Endometrium (tissue), 2 donors: ENCODE measurements at regions not wholly inside any gene's neighbourhood (a gene's known extent, or its start where the extent isn't known, plus 50 kb on each side); places are given as distances from the start of the nearest gene placed in this dataset.
"Not testable (repeated sequence)": the region's sequence is repeated elsewhere in the genome, so short reads cannot be mapped to it uniquely, and the experiment has no call there.

ENCODE experiments used
- FAIRE-seq: peaks from 2 replicates; lab custom pipeline; 2012; peaks lifted over from hg19 to GRCh38; lab: Jason Lieb, UNC
- donor health status: control.
- donor health status: control.

DNA sequence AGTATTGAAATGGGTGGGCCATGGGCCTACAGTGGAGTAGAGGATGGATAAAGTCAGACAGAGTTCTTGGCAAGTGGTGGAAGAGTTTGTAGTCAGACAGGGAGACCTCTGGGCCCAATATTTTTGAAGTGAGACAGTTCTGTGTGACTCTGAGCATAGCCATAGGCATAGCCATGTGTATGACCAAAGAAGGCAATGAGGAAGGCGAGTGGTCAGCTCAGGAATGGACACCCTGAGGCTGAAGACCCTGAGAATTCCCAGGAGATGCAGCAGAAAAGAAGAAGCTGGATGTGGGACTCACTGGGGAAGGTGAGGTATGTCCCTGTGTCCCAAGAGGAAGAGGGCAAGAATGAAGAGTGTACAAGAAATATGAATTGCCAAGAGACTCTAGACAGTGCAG is 210.6 kb upstream of the IRF2BP2 start:
- FAIRE-seq: no peak

DNA sequence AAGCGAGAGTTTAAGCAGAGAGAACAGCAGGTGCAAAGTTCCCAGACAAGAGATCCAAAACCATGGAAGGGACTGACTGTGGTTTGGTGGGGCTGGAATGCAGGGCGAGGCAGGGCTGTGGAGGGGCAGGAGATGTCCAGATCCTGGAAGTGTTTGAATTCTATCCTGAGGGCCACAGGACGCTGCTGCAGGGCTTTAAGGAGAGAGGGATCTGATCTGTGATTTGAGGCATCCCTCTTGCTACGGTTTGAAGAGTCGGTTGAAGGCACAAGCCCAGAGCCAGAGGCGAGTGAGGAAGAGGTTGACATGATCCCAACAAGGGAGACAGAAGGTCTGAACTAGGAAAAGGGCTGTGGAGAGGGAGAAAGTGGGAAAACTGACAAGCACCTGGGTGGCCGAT is 209.9 kb upstream of the IRF2BP2 start:
- FAIRE-seq: not testable (repeated sequence)

DNA sequence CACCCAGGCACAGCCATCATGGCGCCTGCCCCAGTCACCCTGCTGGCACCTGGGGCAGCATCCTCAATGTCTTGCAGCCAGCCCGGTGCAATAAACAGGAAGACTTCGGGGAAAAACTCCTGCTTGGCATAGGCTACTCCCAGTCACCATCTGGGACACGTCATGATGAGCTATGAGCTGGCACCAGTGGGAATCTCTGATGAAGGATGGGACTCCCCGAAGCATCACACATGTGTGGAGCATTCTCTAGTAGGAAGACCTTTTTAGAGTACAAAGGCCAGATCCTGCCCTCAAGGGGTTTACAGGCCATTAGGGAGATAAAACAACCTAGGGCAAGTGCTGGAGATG is 208.0 kb upstream of the IRF2BP2 start:
- not testable (repeated sequence) for FAIRE-seq

DNA sequence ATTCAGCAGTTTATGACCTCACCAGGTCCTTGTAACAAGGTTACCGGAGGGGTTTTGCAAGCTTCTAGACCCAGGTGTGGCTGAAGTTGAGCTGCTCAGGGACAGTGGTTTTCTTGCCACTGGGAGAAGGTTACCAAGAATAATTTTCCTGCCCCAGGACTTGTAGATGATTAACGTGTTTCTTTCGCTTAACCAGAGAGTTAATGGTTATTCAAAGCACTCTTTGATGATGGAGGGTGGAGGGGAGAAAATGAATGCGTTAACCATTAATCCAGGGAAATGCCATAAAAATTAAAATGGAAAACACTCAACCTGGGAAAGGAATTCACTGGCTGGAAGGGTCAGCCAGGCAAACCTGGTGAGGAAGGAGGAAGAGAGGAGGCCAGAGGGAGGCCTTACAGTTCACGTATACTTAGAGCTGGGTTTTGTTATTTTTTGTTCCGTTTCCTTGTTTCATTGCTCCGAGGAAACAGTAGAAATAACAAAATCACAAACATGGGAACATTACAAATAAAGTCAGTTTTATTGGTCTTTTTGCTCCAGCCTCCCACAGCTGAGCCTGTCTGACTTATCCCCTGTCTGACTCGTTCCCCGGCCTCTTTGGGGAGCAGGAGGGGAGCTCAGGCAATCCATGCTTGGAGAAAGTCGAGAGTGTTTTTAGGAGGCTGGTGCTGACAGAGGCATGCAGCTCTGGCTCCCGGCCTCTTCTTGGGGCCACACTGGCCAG is 207.5 kb upstream of the IRF2BP2 start:
- not testable (repeated sequence) for FAIRE-seq

DNA sequence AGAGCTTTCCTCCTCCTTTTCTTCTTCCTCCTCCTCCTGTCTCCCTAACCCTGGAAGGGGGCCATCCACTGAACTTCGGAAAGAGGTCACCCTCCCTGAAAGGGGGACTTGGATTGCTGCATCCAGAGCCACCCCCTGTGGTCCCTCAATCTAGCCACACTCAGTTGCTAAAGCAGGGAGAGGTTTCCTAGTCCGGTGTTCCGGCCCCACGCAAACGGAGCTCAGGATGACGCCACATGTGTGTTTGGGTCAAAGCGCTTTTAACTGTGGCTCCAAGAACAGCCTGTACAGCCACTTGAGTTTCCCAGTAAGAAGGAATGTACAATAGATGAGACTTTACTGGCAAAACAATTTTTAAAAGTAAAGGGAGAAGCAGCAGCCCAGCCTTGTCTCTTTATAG is 206.9 kb upstream of the IRF2BP2 start:
- not testable (repeated sequence) for FAIRE-seq

DNA sequence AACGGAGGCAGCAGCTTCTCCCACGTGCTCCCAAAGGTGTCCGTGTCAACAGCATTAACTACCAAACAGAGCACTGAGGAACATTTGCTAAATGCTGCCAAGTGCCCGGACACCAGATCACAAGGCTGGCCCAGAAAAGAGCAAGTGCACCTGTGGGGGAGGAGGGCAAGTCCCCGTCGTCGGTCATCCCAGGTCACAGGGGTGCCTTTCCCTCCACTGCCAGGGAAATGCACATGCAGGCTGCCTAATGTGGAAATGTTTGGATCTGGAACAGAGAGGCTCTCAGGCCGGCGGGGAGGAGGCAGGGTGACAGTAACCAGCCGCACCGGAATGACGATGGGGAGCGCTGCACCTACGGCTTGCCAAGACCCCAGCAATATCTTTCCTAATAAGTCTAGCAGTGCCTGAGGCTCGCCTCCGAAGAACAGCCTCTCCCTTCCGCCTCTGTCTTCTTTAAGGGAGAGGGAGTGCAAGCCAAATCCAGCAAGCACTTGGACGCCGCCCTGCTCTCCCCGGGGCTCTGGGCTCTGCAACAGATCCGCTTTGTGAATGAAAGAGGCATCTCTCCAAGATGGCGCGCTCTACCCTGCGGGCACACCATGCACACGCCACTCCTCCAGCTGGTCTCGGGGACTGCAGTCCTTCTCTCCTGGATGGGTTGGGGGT is 206.3 kb upstream of the IRF2BP2 start:
- not testable (repeated sequence) for FAIRE-seq

DNA sequence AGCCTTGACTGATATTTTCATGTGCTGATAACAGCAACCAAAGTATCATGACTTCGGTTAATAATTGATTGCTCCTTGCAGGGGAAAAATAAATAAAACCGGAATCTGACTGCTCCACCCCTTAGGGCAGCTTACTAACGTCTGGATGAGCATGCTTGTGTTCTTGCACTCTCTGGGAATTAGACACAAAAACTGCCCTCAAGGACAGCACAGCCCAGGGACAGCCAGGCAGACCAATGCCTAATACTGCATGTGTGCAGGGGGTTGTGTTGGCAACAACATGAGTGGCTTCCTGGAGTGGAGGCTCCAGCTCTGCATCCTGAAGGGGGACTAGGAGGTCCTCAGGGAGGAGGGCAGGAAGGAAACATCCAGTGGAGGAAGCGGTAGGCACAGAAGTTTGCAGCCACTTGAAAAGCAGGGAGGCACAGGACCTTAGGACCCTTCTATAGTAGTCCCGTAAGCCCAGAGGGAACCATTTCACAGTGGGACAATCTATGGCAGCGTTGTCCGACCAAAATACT is 205.4 kb upstream of the IRF2BP2 start:
- FAIRE-seq: not testable (repeated sequence)

DNA sequence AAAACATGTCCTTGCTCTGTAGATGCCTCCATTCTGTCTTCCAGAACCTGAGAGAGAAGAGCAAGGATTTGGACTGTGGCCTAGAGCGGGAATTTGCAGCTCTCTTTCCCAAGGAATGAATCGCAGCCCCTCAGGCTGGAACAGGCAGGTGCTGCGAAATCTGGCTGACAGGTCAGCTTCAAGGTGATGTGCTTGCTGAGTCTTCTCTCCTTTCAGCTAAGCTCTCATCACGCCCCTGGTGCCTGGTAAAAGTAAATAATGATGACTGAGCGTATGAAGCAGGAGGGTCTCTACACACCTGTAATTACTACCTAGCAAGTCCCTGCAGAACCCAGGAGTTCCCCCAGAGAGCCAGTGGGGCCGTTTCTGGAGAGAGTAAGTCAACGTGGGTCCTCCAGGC is 204.3 kb upstream of the IRF2BP2 start:
- not testable (repeated sequence) for FAIRE-seq

DNA sequence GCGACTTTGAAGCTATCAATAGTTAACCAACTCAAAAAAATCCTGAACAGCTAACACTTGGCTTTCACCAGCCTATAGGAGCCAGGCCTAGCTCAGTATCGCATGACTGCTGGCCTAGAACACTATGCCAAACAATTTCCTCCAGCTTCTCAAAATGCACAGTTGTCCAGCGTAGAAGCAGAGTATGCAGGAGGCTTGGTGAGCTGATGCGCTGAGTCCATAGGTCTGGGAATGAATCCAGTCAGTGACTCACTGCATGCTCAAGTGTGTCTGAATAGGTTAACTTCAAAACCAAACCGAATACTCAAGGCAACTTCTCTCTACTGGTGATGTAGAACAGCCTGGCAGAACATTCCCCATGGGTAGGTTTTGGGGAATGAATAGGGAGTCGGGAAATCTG is 201.8 kb upstream of the IRF2BP2 start:
- not testable (repeated sequence) for FAIRE-seq

DNA sequence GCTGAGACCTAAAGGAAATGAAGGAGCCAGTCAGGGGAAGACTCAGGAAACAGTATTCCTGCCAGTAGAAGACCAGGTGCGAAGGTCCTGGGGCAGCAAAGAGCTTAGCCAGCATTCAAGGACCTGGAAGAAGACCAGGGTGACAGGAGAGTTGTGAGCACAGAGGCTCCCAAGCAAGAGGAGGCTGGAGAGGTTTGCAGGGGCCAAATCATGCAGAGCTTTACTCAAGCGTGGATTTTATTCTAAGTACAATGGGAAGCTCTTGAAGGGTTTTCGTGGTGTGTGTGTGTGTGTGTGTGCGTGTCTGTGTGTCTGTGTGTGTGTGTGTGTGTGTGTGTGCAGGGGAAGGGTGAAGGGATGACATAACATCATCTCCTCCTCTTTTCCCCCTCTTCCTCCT is 200.7 kb upstream of the IRF2BP2 start:
- FAIRE-seq: not testable (repeated sequence)

DNA sequence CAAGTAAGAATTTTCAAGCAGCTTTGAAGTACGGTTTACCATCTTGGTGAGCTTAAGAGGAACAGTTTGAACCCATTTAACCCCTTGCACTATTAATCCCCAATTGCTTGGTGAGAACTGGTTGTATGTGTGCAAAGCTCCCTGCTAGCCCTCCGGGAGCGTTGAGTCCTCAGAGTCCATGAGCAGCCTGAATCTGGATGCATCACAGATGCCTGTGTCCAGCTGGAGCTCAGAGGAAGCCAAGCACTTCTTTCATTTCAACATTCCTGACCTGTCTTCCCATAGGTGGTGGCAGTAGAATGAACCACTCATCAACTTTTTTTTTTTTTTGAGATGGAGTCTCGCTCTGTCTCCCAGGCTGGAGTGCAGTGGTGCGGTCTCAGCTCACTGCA is 199.9 kb upstream of the IRF2BP2 start:
- FAIRE-seq: not testable (repeated sequence)

DNA sequence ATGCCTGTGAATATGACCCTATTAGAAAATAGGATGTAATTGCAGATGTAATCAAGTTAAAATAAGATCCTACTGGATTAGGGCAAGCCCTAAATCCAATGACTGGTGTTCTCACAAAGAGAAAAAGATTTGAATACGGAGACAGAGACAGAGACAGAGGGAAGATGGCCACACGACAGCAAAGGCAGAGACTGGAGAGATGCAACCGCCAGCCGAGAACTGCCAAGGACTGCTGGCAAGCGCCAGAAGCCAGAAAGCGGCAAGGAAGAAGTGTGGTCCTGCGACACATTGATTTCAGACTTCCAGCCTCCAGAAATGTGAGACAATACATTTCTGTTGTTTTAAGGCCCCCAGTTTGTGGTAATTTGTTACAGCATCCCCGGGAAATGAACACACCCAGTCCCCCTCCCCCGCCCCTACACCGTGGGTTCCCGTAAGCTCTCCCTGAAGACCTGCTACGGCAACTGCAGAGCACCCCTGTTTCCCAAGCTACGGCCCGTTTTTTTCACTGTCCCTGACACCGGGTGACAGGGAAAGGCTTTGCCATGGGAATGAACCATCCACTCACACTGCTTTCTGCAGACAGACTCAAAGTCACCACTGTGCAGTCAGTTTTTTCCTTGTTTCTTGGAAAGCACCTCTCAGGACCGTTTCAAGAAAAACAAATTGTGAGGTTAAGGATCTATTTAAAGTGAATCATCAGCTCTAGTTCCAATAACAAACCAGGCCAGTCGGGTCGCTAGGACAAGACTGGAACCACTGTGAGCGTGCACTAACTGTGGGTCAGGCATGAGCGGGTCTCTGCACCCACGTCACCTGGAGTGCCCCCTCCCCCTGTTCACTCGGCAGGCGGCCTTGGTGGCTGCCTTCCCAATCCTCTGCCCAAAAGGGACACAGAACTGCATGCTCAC is 199.2 kb upstream of the IRF2BP2 start:
- not testable (repeated sequence) for FAIRE-seq

DNA sequence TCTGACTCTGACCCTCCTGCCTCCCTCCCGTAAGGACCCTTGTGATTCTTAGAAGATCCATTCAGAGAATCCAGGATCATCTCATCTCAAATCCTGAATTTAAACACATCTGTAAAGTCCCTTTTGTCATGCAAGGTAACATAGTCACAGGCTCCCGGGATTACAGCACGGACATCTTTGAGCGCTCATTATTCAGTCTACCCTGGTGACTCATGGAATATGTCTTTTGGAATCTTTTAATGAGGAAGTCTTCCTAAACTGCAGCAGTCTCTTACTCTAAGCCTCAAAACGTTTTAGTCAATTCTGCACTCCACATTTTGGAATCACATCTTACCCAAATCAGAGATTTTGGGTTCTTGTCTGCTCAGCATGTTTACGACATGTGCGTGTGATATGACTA is 198.5 kb upstream of the IRF2BP2 start:
- not testable (repeated sequence) for FAIRE-seq

DNA sequence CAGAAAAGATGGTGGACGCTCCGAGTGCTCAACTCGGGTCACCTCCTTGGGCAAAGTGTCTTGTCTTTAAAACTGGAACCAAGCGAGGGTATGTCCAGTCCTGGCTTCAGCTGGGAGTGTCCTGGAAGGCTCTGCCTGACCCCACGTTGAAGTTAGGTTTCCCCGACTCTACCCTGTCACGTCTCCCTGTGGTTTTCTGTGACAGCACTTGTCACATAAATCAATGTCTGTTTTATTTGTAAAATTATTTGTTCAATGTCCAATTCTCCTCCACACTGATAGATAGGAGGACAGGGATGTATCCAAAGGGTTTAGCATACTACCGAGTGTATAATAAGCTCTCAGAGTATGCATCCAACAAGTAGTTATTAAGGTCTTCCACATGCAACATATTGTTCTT is 197.7 kb upstream of the IRF2BP2 start:
- not testable (repeated sequence) for FAIRE-seq

DNA sequence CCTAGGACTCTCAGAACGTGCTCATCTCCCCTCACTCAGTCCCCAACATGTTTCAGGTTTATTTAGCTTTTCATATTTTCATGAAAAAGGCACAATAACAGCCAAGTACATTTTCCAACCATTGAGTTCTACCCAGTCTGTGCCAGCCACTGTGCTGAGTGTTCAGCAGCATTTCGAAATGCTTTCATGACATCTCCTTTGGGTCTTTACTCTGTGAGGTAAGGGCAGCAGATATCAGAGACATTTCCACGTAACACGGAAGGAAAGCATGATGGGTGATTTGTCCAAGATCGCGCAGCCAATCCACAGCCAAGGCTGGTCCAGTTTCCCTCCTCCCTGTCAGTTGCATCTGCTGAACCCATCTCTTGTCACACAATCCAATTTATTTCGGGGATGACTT is 192.6 kb upstream of the IRF2BP2 start:
- not testable (repeated sequence) for FAIRE-seq

DNA sequence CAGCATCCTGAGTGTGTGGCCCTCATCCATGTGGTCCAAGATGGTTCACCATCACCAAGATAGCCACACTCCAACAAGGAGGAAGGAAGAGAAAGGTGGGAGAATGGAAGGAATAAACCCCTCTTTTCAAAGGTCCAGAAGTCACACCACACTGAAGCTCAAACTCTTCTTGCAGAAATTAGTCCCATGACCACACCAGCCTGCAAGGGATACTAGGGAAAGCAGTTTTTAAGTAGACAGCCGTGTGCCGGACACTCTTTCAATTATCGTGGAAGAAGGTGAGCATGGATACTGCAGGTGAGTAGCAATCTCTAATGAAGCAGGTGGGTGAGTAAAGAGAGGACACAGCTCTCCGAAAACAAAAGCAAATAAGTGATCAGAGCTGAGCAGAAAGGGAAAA is 191.7 kb upstream of the IRF2BP2 start:
- not testable (repeated sequence) for FAIRE-seq

DNA sequence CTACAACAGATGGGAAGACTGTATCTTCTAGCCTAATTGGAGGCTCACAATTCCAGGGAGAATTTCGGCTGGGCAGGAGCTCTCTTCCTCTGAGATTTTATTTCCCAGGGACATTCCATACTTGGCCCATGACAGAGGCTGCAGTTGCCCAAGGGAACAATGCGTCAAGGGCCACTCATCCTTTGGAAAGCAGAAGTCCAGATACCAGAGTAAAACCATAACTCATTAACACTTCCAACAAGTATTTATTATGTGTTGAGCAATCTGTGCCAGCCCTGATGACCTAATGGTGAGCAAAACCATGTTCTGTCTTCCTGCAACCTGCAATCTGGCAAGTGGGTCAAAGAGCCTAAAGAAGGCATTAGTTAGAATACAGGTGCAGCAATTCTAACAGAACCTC is 191.2 kb upstream of the IRF2BP2 start:
- FAIRE-seq: not testable (repeated sequence)

DNA sequence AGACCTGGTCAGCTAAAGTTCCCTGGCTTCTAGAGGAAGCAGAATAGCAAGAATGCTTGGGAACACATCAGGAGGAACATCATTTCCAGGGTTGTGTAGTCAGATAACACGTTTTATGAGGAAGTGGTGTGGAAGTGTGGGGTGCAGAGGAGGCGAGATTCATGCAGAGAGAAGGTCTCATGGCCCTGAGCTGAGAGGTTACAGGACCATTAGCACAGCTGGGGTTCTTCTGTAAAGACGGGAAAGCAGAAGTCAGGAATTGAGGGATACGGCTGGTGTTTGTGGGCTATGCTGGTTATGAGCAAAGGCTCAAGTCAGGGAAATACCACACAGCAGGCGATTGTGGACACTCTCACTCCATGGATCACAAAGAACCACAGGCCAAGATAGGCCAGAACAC is 190.6 kb upstream of the IRF2BP2 start:
- FAIRE-seq: not testable (repeated sequence)

DNA sequence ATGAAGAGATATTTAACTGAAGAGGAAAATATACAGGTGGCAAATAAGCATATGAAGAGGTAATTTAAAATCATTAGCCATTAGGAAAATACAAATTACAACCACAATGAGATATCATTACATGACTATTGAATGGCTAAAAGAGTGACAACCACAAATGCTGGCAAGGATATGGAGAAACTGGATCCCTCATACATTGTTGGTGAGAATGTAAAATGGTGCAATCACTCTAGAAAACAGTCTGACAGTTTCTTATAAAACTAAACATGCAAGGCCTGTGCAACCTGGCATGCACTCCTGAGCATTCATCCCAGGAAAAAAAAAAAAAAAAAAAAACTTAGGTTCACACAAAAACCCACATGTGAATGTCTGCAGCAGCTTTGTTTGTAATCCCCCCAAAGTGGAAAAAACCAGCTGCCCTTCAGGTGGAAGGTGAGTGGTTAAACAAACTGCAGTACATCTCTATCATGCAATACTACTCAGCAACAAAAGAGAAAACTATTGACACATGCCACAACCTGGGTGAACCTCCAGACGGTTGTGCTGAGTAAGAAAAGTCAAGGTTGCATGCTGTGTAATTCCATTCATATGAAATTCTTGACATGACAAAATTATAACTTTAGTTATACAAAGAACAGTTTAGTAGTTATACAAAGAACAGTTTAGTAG is 189.2 kb upstream of the IRF2BP2 start:
- FAIRE-seq: not testable (repeated sequence)

DNA sequence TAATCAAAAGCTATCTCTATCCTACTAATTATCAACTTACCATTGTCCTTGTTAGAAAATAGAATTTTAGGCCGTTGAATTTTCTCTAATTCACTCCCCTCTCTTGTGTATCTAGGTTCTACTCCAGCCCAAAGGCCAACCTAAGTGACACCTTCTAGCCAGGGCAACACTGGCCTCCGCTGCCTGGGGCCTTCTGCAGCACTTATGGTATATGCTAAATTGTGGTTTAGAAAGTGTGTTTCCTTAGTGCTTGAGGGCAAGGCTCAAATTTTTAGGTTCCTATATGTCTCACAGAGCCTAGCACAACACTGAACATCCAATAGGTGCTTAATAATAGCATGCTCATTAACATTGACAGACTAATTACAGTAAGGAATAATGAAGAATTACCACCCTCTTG is 187.2 kb upstream of the IRF2BP2 start:
- not testable (repeated sequence) for FAIRE-seq

DNA sequence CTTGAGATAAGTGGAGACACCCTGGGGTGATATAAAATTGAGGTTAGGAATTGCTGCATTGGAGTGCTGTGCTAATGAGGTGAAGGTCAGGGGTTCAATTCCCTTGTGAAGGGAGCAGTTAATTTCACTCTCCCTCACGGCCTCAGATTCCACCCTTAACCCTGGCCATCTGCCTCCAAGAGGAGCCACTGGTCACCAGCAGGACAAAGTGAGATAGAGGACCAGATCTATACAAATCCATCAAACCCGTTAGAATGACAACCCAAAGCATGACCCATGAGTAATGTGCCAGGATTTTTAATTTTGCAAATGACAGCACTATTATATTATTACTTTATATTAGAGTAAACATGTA is 186.4 kb upstream of the IRF2BP2 start:
- FAIRE-seq: not testable (repeated sequence)
